ENCODE measurements at regions not wholly inside any gene's neighbourhood (a gene's known extent, or its start where the extent isn't known, plus 50 kb on each side); places are given as distances from the start of the nearest gene placed in this dataset.
"Not testable (repeated sequence)": the region's sequence is repeated elsewhere in the genome, so short reads cannot be mapped to it uniquely, and the experiment has no call there.

DNA sequence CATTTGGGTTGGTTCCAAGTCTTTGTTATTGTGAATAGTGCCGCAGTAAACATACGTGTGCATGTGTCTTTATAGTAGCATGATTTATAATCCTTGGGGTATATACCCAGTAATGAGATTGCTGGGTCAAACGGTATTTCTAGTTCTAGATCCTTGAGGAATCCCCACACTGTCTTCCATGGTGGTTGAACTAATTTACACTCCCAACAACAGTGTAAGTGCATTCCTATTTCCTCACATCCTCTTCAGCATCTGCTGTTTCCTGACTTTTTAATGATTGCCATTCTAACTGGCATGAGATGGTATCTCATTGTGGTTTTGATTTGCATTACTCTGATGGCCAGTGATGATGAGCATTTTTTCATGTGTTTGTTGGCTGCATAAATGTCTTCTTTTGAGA, 580.3 kb upstream of the CLINT1 start:
- not testable (repeated sequence) for DNase-seq (ENCODE audit: low read depth)

DNA sequence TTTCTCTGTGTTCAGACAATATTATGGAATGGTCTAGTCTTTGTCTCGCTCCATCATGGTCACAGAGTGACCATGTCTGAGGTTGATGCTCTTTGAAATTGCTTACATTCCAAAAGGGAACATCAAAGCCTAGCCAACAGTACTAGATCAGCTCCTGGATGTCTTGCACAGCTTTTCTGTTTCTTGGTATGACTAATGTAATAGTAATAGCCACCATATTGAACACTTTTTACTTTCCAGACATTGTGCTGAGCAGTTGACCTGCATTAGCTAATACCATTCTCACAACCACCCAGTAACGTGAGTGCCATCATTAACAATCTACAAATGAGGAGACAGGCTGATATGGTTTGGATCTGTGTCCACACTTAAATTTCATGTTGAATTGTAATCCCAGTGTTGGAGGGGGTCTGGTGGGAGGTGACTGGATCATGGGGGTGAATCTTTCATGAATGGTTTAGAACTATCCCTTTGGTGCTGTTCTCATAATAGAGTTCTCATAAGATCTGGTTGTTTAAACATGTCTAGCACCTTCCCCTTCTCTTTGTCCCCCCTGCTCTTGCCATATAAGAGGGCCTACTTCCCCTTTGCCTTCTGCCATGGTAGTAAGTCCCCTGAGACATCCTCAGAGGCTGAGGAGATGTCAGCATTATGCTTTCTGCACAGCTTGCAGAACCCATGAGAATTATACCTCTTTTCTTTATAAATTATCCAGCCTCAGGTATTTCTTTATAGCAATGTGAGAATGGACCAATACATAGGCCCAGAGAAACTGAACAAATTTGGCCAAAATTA, 577.5 kb upstream of the CLINT1 start:
- no peak for DNase-seq (ENCODE audit: low read depth)

DNA sequence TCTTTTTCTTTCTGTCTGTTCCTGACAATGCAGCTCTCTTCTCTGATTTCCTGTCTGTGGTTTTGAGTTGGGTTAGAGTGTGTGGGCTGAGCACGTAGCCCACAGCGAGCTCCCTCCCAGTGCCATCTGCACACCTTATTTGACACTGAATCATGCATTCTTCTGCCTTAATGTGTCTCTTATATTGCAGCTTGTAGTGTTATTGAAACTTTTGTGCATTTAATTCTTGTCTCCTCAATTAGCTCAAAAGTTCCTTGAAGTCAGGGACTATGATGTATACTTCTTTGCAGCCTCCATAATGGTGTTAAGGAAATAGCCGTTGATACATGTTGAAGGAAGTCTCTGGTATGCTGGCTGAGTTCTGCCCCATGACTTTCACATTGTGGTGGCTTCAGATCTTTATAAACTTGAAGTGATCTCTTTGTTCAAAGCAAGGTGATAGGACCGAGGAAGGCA, 576.2 kb upstream of the CLINT1 start:
- no peak for DNase-seq (ENCODE audit: low read depth)

DNA sequence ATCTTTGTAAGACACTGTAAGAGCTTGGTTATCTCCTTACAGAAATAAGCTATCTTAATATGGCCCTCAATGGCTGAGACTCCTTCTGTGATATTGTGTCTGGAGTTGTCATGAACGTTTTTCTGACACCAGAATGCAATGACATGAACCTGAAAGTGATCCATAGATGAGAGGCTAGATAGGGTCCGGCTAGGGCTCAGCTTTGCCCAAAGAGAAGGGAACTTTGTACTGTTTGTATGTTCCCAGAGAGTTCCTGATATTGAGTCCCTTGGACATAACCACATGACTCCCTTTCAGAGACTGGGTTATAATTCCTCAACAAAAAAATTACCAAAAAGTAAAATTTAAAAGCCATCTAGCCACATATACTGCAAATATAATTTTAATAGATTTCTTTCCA, 575.8 kb upstream of the CLINT1 start:
- no peak for DNase-seq (ENCODE audit: low read depth)

DNA sequence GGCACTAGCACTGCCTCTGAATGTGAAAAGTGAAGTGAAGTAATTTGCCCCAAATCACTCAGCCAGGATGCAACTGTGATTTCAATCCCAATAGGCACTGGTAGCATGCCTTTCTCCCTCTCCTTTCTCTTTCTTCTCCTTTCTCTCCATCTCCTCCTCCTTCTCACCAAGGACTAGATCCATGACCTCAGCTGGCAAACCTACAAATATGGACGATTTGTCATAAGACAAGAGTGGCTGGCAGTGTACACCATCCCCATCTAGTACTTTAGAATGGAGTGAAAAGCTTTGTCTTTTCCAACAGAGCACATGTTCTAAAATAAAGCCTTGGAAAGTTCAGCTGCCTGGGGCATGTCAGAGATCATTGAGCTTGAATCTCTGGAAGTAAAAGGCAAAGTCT, 574.7 kb upstream of the CLINT1 start:
- no peak for DNase-seq (ENCODE audit: low read depth)

DNA sequence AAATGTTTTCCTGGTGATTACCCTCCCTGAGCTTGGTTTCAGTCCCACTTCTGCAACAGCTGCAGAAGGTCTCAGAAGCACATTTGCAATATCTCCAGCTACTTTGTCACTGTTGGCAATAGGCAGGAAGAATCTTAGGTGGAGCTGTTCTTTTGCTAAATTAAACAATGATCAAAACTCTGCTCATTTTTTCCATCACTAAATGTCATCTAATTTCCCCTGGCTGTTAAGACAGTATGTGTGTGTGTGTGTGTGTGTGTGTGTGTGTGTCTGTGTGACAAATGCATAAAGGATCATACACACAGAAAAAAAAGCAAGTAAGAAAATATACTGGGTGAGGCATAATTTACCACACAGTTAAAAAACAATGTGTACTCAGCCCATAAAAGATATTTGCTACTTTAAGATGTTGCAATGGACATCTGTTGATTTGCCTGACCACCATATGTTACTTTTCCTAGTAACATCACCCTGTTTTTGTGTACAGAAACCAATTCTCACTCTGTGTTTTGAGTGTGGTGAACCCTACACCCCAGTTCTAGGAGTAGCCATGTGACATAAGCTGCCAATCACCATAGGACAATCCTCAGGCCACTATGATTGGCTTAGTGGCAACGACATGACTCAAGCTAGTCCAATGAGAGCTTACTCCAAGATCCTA, 572.6 kb upstream of the CLINT1 start:
- DNase-seq (ENCODE audit: low read depth), result no peak

DNA sequence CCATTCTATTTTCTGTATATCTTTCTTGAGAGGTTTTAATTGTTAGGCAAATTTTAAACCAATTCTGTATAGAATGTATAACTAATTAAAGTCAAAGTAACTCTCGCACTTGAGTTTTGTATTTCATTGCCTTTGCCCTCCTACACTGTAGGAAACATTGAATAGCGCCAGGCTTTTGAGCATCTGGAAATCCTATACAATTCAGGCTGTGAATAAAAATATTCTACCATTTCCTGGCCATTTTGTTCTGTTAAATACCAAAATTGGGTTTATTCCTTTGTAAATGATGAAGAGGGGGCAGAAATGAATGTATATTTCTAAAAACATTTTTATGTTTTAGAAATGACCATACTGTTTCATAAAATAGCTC, 571.8 kb upstream of the CLINT1 start:
- DNase-seq (ENCODE audit: low read depth), result no peak

DNA sequence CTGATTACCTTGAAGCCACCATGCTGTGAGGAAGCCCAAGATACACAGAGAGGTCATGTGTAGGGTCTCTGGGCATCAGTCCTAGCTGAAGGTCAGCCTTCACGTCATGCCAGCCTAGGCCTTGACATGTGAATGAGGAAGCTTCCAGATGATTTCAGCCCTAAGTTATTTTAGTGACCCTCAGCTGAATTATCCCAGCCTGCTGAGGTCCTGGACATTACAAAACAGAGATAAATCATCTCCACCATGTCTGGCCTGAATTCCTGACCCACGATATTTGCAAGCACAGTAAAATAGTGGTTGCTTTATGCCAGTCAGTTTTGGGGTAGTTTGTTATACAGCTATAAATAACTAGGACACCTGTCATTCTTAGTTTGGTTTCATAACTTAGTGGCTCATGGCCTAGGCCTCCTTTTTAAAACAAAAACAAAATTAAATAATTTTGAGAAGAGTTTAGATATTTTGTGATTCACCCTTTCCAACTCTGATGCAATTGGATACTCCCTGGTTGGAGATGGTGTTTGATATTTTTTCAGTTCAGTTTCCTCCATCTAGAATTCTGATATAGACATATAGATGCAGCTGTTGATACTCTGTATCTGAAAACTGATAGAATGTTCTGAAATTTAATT, 571.3 kb upstream of the CLINT1 start:
- DNase-seq (ENCODE audit: low read depth), result no peak

DNA sequence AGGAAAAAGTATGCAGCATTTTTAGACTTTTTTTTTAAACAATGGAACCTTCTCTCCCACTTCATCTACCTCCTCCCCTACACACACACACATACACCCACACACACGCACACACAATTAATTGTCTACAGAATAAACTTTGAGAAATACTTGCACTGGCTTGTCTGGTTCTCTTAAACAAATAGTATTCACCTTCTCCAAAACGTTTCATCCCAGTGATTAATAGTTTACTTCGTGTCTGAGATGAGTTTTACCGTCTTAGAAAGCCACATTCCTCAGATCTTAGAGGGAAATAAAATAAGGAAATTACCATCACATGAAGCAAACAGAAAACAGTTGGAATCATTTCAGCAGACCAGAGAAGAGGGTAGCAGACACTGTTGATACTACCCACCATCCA, 570.6 kb upstream of the CLINT1 start:
- no peak for DNase-seq (ENCODE audit: low read depth)

DNA sequence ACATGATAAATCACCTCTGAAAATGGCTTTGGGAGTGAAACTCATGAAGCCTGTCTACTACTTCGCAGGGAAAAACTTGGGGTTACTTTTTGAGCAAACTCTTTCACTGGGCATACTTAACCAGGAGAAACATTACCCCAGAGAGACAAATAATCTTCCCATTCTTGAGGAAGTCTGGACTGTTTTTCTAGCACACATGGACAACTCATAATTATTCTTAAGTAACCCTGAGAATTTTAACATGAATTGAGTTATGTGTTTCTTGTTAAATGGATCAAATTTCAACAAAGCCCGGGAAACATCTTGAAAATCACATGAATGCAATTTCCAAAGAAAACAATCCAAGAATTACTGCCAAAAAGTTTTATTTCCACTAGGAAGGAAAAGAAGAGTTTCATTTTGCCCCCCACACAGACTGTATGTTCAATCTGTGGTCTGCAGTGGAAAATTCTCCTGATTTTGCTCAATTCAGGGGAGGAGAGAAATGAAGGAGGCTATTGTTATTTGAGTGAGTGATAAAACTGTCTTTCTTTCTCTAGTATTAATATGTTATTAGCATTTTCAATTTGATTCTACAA, 564.8 kb upstream of the CLINT1 start:
- no peak for DNase-seq (ENCODE audit: low read depth)

DNA sequence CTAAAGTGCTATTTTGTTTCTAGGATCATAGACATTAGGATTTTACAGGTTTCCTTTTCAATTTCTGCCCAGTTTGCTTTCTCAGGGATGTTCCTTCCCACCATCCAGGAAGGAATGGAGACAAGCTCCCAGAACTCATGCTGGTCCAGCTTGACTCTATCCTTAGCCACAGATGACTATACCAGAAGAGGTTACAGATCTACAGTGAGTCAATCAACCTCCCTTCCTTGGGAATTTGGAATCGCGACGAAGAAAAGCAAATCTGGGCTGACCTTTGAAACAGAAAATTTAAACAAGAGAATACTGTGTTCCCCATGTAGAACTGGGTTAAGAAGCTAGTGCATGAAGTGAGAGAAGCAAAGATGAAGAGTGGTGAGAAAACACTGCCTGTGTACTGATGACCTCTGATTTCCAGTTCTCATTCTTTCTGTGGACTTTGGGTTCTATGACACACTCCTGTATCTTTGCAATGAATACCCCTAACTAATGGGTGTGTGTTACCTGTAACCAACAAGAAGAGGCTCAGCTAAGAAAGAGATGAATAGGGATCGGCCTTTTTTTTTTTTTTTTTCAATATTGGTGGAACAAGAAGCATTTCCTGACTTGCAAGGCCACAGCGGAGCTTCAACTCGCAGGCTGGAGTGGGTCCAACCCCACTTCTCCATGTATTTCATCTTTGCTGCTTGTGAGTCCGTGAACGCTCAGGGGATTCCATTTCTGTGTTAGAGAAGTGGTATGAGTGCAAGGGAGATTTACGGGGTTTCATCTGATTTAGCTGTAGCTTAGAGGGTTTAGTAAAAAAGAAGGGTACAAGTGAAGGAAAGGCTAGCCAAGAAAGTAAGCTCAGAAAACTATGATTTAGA, 563.9 kb upstream of the CLINT1 start:
- DNase-seq (ENCODE audit: low read depth), result no peak

DNA sequence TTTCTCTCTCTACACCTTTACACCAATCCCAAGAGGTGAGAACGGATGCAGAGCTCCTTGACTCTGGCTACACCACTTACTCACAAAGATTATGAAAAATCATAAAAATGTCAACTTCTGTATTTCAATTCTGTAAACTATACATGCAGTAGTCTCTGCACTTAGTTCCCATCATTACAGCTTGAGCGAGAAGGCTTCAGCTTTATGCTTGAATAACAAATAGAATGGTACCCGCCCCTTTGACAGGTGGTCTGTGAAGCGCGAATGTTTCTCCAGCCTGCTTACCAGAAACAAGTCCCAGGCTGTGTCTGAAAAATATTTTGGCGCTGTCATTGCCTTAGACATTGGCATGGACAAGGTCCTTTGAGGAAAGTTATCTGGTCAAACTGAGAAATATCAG, 562.4 kb upstream of the CLINT1 start:
- DNase-seq (ENCODE audit: low read depth), result no peak

DNA sequence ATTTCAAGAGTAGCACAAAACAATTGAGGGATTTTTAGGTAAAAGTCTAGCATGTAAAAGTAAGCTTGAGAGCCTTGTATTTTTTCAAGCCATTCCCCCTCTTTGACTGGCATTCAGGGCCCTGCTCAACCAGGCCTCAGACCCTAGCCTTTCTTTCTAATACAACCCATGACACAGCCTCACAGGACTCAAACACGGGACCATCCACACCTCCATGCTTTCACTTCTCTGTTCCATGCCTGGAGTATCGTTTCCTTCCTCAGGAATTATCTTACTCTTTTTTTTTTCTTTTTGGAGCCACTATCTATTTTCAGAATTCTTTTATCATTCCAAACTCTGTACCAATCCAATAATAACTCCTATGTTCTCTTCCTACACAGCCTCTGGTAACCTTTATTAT, 560.2 kb upstream of the CLINT1 start:
- DNase-seq (ENCODE audit: low read depth), result no peak

DNA sequence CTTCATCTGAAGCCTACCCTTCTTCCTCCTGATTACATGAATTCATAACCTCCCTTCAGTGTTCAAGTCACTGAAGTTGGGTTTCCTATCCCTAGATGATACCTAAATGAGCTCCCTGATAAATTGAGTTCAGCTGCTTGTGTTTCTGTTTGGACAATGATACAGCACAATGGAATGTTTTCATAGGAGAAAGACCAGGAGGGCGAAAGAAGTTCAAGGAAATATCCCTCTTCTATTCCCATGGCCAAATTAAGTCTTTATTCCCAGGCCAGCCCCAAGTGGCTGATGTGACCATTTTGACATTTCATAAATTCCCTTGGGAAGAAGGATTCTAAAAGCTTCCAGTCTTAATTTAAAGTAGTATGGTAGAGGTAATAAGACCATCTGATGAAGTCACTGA, 555.8 kb upstream of the CLINT1 start:
- DNase-seq (ENCODE audit: low read depth), result no peak

DNA sequence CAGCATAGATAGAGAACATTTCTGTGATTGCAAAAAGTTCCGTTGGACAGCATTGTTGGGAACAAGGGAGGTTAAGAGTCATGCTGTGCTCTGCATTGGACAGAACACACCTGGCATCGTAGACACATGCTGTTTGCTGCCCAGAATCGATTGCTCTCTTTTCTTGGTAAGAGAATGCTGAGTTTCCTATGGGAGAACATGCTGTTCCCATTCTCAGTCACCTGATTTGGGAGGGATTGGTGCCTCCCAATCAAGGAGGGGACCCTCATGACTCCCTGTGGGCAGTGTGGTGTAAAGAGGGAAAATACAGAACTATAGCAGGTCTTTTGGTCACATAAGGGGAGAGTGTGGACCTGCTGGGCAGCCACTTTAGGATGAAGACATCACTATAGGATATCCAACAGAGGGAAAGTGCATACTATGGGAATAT, 555.4 kb upstream of the CLINT1 start:
- no peak for DNase-seq (ENCODE audit: low read depth)

DNA sequence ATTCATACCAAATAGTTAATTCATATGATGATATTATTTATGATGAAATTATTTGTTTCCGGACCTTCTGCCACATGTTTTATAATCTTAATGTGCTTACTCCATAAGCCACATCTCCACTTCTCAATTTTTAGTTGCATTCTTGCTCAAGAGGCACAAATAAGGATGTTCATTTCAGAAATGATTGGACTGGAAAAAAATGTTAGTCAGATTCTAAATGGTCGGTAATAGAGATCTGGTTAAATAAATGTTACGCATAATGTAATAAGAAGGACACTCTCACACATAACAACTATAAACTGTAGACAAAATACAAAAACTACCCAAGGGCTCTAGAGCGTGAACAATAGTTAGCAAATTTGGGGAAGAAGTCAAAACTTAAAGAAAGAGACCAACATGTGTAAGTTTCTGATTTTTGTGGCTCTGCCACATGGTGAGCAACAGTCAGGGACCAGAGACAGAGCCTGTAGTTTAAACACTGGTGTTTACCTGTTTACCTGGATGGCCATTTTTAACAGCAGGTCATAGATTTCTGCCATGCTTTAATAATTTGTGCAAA, 554.3 kb upstream of the CLINT1 start:
- DNase-seq (ENCODE audit: low read depth), result no peak

DNA sequence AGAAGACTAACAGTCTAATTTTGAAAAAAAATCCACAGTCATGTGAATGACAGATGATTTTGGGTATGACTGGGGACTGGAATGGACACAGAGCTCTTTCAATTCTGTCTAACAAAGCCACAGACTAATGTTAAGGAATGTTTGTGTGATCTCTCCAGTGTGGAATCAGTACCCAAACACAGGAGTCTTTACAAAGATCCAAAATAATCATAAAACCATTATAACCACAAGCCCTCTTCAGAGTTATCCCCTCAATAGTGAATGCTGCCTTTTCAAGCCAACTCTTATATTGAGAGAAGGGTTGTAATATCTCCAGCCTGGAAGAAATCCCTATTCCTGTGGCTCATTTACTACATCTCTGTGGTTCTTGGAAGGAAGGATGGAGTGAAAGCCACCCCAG, 552.0 kb upstream of the CLINT1 start:
- no peak for DNase-seq (ENCODE audit: low read depth)

DNA sequence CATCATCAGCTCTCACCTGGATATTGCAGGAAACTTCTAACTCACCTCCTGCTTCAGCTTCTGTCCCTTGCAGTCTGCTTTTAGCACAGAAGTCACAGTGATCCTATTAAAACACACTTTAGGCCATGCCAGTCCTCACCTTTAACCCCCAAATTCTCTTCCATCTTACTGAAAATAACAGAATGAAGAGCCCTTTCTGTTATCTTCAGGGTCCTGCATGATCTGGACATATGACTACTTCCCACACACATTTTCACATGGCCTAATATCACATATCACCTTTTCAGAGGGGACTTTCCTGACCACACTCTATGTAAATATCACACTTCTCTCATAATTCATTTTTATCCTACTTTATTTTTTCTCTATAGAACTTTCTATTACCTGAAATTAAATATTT, 550.6 kb upstream of the CLINT1 start:
- no peak for DNase-seq (ENCODE audit: low read depth)

DNA sequence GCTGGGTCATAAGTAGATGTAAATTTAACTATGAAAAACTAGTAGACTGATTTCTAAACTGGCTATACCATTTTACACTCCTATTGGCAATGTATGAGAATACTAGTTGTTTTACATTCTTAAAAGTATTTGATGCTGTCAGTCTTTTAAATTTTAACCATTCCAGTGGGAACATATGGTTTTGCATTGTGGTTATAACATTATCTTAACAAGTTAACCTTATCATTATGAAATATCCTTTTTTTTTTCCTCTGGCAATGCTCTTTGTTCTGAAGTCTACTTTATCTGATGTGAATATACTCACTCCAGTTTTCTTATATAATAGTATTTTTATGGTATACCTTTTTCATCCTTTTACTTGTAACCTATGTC, 548.9 kb upstream of the CLINT1 start:
- DNase-seq (ENCODE audit: low read depth), result no peak

DNA sequence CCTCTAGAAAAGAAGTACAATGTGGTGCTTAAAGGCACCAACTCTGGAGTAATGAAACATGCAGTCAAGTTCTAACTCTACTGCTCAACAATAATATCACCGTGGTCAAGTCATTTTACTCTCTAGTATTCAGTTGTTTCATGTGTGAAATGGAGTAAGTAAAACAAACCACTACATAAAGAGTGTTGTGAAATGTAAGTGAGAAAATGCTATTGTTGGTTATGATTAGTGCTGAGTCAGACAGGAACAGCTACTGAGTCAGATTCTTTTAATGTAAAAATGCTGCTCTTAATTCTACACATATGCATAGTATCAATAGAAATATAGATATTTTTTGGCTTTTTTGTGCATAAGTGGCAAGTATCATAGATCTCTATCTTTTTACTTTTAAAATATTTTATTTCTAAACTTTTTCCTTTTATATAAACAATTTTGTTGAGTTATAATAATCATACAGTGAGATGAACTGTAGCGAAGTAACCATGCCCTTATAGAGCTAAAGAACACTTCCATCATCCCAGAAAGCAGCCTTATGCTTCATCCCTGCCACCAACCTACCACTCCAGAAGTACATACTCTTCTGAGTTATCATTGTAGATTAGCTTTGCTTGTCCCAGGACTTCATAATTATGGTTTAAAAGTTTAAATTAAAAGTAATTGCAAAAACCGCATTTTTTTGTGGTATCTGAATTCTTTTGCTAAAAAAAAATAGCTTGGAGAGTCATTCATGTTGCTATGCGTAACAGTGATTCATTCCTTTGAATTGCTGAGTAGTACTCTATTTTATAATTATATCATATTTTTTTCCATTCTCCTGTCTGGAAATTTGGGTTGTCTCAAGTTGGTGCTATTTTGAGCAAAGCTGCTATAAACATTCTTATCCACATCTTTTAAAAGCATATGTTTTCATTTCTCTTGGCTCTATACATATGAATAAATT, 548.2 kb upstream of the CLINT1 start:
- no peak for DNase-seq (ENCODE audit: low read depth)
